CD14-positive monocyte (primary cell): ENCODE measurements at regions not wholly inside any gene's neighbourhood (a gene's known extent, or its start where the extent isn't known, plus 50 kb on each side); places are given as distances from the start of the nearest gene placed in this dataset.

Experiments used
- DNase-seq, 3 donors: peaks; one replicate each; pipeline ENCODE4 v3.0.0-alpha.2; 2011 to 2022
- H2AFZ ChIP-seq: 2 replicates; pipeline ENCODE4 v1.6.0; 2012; ENCODE audit warnings: mild to moderate bottlenecking, low read depth, low read length, inconsistent platforms; ENCODE audit not compliant: insufficient read depth, poor library complexity, severe bottlenecking
- H3K27ac ChIP-seq, 2 donors: 1 replicate in 1 of 2; 2 replicates in 1 of 2; pipeline ENCODE4 v1.5.1; 2012 to 2013; ENCODE audit warnings: low read length in 2 of 2, control low read depth in 1 of 2, inconsistent platforms in 1 of 2, low read depth in 1 of 2, mild to moderate bottlenecking in 1 of 2
- H3K27me3 ChIP-seq, 2 donors: one replicate each; pipeline versions ENCODE4 v1.6.0 to v1.6.1; 2011 to 2013; ENCODE audit warnings: low read length in 2 of 2; ENCODE audit not compliant: control insufficient read depth in 2 of 2, insufficient read depth in 2 of 2
- H3K36me3 ChIP-seq, 2 donors: replicated peaks in 1 of 2; 1 replicate in 1 of 2; 2 replicates in 1 of 2; pipeline versions ENCODE4 v1.5.1 to v1.6.1; 2012 to 2013; ENCODE audit warnings: low read length in 2 of 2, control low read depth in 1 of 2, inconsistent platforms in 1 of 2, mild to moderate bottlenecking in 1 of 2; ENCODE audit not compliant: insufficient read depth in 2 of 2, control insufficient read depth in 1 of 2
- H3K4me1 ChIP-seq, 2 donors: 1 replicate in 1 of 2; 2 replicates in 1 of 2; pipeline versions ENCODE4 v1.5.1 to v1.6.1; 2012 to 2013; ENCODE audit warnings: low read length in 2 of 2, control low read depth in 1 of 2, inconsistent platforms in 1 of 2, mild to moderate bottlenecking in 1 of 2, moderate library complexity in 1 of 2; ENCODE audit not compliant: insufficient read depth in 2 of 2, control insufficient read depth in 1 of 2
- H3K4me2 ChIP-seq: replicated peaks from 2 replicates; pipeline ENCODE3; 2012; ENCODE audit warnings: low read length, moderate library complexity, mild to moderate bottlenecking; ENCODE audit not compliant: poor library complexity, severe bottlenecking; ENCODE audit errors: extremely low read depth
- H3K4me3 ChIP-seq, 3 experiments: fragments of 200-600 bp in 1 of 3; sonication (generic) in 1 of 3; replicated peaks in 1 of 3; 1 replicate in 2 of 3; 2 replicates in 1 of 3; pipeline ENCODE4 v1.5.1; 2011 to 2013; ENCODE audit warnings: low read length in 3 of 3, mild to moderate bottlenecking in 3 of 3, control low read depth in 2 of 3, low read depth in 2 of 3, inconsistent platforms in 1 of 3, moderate library complexity in 1 of 3
- H3K79me2 ChIP-seq: 2 replicates; pipeline ENCODE4 v1.6.0; 2012; ENCODE audit warnings: mild to moderate bottlenecking, control low read depth, inconsistent platforms, low read length, moderate library complexity; ENCODE audit not compliant: insufficient read depth
- H3K9ac ChIP-seq: 2 replicates; pipeline ENCODE4 v1.6.0; 2017; ENCODE audit warnings: low read length, mild to moderate bottlenecking; ENCODE audit not compliant: insufficient read depth, poor library complexity, severe bottlenecking
- H3K9me3 ChIP-seq, 2 donors: replicated peaks in 1 of 2; 1 replicate in 1 of 2; 2 replicates in 1 of 2; pipeline versions ENCODE4 v1.5.1 to v1.6.1; 2012 to 2013; ENCODE audit warnings: low read length in 2 of 2, control low read depth in 1 of 2; ENCODE audit not compliant: control insufficient read depth in 1 of 2, insufficient read depth in 1 of 2
- H4K20me1 ChIP-seq: 2 replicates; pipeline ENCODE4 v1.6.0; 2012; ENCODE audit warnings: mild to moderate bottlenecking, low read length, control low read depth, moderate library complexity; ENCODE audit not compliant: insufficient read depth
- H3K27ac Mint-ChIP-seq, 7 donors: one replicate each; pipeline ENCODE4 v1.8.0; 2020; ENCODE audit warnings: mild to moderate bottlenecking in 7 of 7, mixed read lengths in 7 of 7, moderate library complexity in 6 of 7, inconsistent platforms in 2 of 7
- H3K27me3 Mint-ChIP-seq, 3 donors: one replicate each; pipeline ENCODE4 v1.8.0; 2021 to 2022; ENCODE audit warnings: low read depth in 3 of 3, mild to moderate bottlenecking in 3 of 3, mixed read lengths in 3 of 3, moderate library complexity in 3 of 3, inconsistent platforms in 1 of 3
- H3K36me3 Mint-ChIP-seq, 2 donors: one replicate each; pipeline ENCODE4 v1.8.0; 2020; ENCODE audit warnings: mixed read lengths in 2 of 2, inconsistent platforms in 1 of 2, mild to moderate bottlenecking in 1 of 2
- H3K4me1 Mint-ChIP-seq: one replicate; pipeline ENCODE4 v1.8.0; 2020; ENCODE audit warnings: mild to moderate bottlenecking, mixed read lengths
- H3K4me3 Mint-ChIP-seq, 2 donors: one replicate each; pipeline ENCODE4 v1.8.0; 2020; ENCODE audit warnings: mild to moderate bottlenecking in 2 of 2, mixed read lengths in 2 of 2, moderate library complexity in 1 of 2
- H3K9me3 Mint-ChIP-seq, 7 donors: one replicate each; pipeline ENCODE4 v1.8.0; 2020 to 2022; ENCODE audit warnings: mixed read lengths in 7 of 7, mild to moderate bottlenecking in 6 of 7, moderate library complexity in 6 of 7, inconsistent platforms in 2 of 7
- intact Hi-C, 2 donors: fragments of 100-400 bp; cut with micrococcal nuclease; formaldehyde crosslinking; loops; one replicate each; pipeline versions ENCODE4 v1.15.0 to v1.15.1; 2023
- TF ChIP-seq, protein P1 (sequence below): fragments of 200-600 bp; IDR thresholded peaks from one replicate; pipeline ENCODE4 v1.8.0; 2022; ENCODE audit warnings: antibody characterized with exemption, mild to moderate bottlenecking

DNA sequence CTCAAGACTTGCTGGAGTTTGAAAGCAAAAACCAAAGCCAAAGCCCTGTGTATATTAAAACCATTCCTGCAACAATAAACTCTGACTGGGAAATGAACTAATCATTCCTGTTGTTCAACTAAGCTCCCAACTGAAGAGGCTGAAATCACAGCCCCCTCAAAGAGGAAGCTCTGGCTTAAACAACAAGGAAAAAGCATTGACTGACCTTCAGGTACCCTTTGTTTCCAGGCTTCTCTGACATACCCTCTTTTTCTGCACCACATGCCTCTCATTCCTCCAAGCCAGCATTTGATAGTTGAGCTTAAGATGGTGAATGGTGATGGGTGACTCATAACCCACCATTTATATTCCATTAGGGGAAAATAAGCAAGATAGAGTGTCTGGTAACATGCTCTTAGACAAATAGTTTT is 470.9 kb upstream of the SOX9 start:
- no peak overlapping the region for H2AFZ ChIP-seq
- peaks cover 0 to 7% of the 10 kb centered on the region in 2 donors for H3K9me3 ChIP-seq
- no peak overlapping the region for H3K9ac ChIP-seq
- H3K36me3 ChIP-seq, result no peaks in the 10 kb centered on the region
- H3K27me3 ChIP-seq, result no peaks in the 10 kb centered on the region
- DNase-seq, result no peak
- intact Hi-C loops, result no loop called here
- H3K4me3 Mint-ChIP-seq, result no peak overlapping the region
- no peaks in the 10 kb centered on the region for H3K36me3 Mint-ChIP-seq
- H3K4me2 ChIP-seq, result no peak overlapping the region
- H3K27ac ChIP-seq, result no peak overlapping the region
- no peaks in the 10 kb centered on the region for H3K79me2 ChIP-seq
- peaks cover 3 to 24% (median 16%) of the 10 kb centered on the region in 7 donors for H3K9me3 Mint-ChIP-seq
- H3K4me1 ChIP-seq, result no peaks in the 10 kb centered on the region
- no peak overlapping the region for H3K27ac Mint-ChIP-seq
- H4K20me1 ChIP-seq, result no peaks in the 10 kb centered on the region
- no peak overlapping the region for H3K4me3 ChIP-seq
- TF ChIP-seq, protein P1, sequence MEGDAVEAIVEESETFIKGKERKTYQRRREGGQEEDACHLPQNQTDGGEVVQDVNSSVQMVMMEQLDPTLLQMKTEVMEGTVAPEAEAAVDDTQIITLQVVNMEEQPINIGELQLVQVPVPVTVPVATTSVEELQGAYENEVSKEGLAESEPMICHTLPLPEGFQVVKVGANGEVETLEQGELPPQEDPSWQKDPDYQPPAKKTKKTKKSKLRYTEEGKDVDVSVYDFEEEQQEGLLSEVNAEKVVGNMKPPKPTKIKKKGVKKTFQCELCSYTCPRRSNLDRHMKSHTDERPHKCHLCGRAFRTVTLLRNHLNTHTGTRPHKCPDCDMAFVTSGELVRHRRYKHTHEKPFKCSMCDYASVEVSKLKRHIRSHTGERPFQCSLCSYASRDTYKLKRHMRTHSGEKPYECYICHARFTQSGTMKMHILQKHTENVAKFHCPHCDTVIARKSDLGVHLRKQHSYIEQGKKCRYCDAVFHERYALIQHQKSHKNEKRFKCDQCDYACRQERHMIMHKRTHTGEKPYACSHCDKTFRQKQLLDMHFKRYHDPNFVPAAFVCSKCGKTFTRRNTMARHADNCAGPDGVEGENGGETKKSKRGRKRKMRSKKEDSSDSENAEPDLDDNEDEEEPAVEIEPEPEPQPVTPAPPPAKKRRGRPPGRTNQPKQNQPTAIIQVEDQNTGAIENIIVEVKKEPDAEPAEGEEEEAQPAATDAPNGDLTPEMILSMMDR, result no peak
- H3K4me1 Mint-ChIP-seq, result no peaks in the 10 kb centered on the region
- H3K27me3 Mint-ChIP-seq, result no peaks in the 10 kb centered on the region

DNA sequence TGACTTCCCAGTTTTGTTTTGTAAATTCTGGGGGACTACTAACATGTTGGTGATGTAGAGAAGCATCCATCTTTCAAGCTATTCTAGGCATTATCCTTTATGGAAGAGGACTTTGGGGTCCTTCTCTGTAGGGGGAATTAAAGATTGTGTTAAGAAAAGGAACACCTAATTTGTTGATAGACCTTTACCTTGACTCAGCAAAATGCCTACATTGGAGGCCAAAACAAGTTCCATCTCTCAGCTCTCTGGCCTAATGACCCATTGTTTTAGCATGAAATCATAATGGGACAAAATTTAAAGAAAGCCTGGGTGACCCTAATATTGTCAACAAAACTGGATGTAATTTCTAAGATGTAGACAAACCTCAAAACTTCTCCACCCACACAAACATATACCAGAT is 465.3 kb upstream of the SOX9 start:
- Histone ChIP-seq H3K9ac (no peak overlapping the region), H3K79me2 (no peaks in the 10 kb centered on the region), H3K4me3 (no peak overlapping the region), H3K27ac (no peak overlapping the region), H3K36me3 (no peaks in the 10 kb centered on the region), H2AFZ (no peak overlapping the region), H3K9me3 (peaks cover 0 to 7% of the 10 kb centered on the region in 2 donors), H3K4me1 (no peaks in the 10 kb centered on the region), H3K4me2 (no peak overlapping the region), H3K27me3 (no peaks in the 10 kb centered on the region), H4K20me1 (no peaks in the 10 kb centered on the region)
- intact Hi-C loops, result no loop called here
- Mint-ChIP-seq H3K27me3 (no peaks in the 10 kb centered on the region), H3K27ac (no peak overlapping the region), H3K36me3 (no peaks in the 10 kb centered on the region), H3K4me3 (no peak overlapping the region), H3K4me1 (no peaks in the 10 kb centered on the region), H3K9me3 (peaks cover 2 to 26% (median 12%) of the 10 kb centered on the region in 7 donors)
- TF ChIP-seq, protein P1, result no peak
- DNase-seq, result no peak
